Hepatocyte (in vitro differentiated cells): ENCODE measurements at regions not wholly inside any gene's neighbourhood (a gene's known extent, or its start where the extent isn't known, plus 50 kb on each side); places are given as distances from the start of the nearest gene placed in this dataset.

Experiments
- DNase-seq: peaks from one replicate; pipeline ENCODE4 v3.0.0-alpha.2; 2016; ENCODE audit warnings: low spot score
- H2AFZ ChIP-seq: fragments of 200-600 bp; sonication (generic); 2 replicates; pipeline ENCODE4 v1.6.0; 2016; ENCODE audit warnings: antibody characterized with exemption, mild to moderate bottlenecking
- H3K27ac ChIP-seq: fragments of 200-600 bp; sonication (generic); 2 replicates; pipeline ENCODE4 v1.5.1; 2016; ENCODE audit warnings: mild to moderate bottlenecking
- H3K27me3 ChIP-seq: fragments of 200-600 bp; sonication (generic); 2 replicates; pipeline ENCODE4 v1.6.1; 2016
- H3K36me3 ChIP-seq: fragments of 200-600 bp; sonication (generic); replicated peaks from 2 replicates; pipeline ENCODE4 v1.5.1; 2016; ENCODE audit warnings: low read depth; ENCODE audit not compliant: insufficient read depth
- H3K4me1 ChIP-seq: fragments of 200-600 bp; sonication (generic); 2 replicates; pipeline ENCODE4 v1.5.1; 2016; ENCODE audit warnings: mild to moderate bottlenecking, moderate library complexity; ENCODE audit not compliant: insufficient read depth
- H3K4me2 ChIP-seq: fragments of 200-600 bp; sonication (generic); 2 replicates; pipeline ENCODE4 v1.6.0; 2016
- H3K4me3 ChIP-seq: fragments of 200-600 bp; sonication (generic); 2 replicates; pipeline ENCODE4 v1.5.1; 2016; ENCODE audit warnings: mild to moderate bottlenecking
- H3K79me2 ChIP-seq: fragments of 200-600 bp; sonication (generic); 2 replicates; pipeline ENCODE4 v1.6.0; 2017; ENCODE audit warnings: mild to moderate bottlenecking
- H3K9me2 ChIP-seq: fragments of 200-600 bp; sonication (generic); replicated peaks from 2 replicates; pipeline ENCODE4 v1.6.0; 2017; ENCODE audit warnings: mild to moderate bottlenecking; ENCODE audit not compliant: insufficient read depth
- H3K9me3 ChIP-seq: fragments of 200-600 bp; sonication (generic); 2 replicates; pipeline ENCODE4 v1.5.1; 2016; ENCODE audit warnings: low read depth, mild to moderate bottlenecking
- H4K20me1 ChIP-seq: fragments of 200-600 bp; sonication (generic); 2 replicates; pipeline ENCODE4 v1.6.0; 2016; ENCODE audit warnings: mild to moderate bottlenecking; ENCODE audit not compliant: insufficient read depth, poor library complexity, severe bottlenecking
- CTCF ChIP-seq: fragments of 200-600 bp; sonication (generic); IDR thresholded peaks from 2 replicates; pipeline ENCODE4 v1.5.1; 2016; ENCODE audit warnings: antibody characterized with exemption, mild to moderate bottlenecking; ENCODE audit not compliant: poor library complexity
- EZH2 ChIP-seq: fragments of 200-600 bp; sonication (generic); IDR thresholded peaks from 2 replicates; pipeline ENCODE4 v1.6.1; 2016; ENCODE audit warnings: antibody characterized with exemption, mild to moderate bottlenecking, borderline replicate concordance
- EZH2phosphoT487 ChIP-seq: fragments of 200-600 bp; sonication (generic); IDR thresholded peaks from one replicate; pipeline ENCODE4 v1.6.1; 2018; ENCODE audit warnings: antibody characterized with exemption, mild to moderate bottlenecking, low read depth, moderate library complexity; ENCODE audit not compliant: unreplicated experiment, severe bottlenecking
- WGBS: methylation state at CpG from one replicate; pipeline ENCODE4 v1.1.6; 2016; ENCODE audit warnings: low lambda C conversion rate; ENCODE audit errors: missing lambda C conversion rate; 5-methylcytosine and 5-hydroxymethylcytosine counted together

- Histone ChIP-seq H3K27ac (no peak overlapping the region), H3K4me2 (no peak overlapping the region), H3K9me2 (no peaks in the 10 kb centered on the region), H3K79me2 (no peaks in the 10 kb centered on the region), H4K20me1 (no peaks in the 10 kb centered on the region), H3K36me3 (no peaks in the 10 kb centered on the region), H3K9me3 (no peaks in the 10 kb centered on the region), H3K4me1 (no peaks in the 10 kb centered on the region), H2AFZ (no peak overlapping the region), H3K4me3 (no peak overlapping the region), H3K27me3 (no peaks in the 10 kb centered on the region)
- TF ChIP-seq EZH2phosphoT487 (no peak), CTCF (no peak)
- WGBS = 68% methylated on average over 6 of the region's 6 CpGs
- DNase-seq = peak; percentile 10
These were observed 631.3 kb downstream of the TFAP2A start for GRCh38 chr6:9783567-9783966.

- no peaks in the 10 kb centered on the region for H4K20me1 ChIP-seq
- no peaks in the 10 kb centered on the region for H3K4me1 ChIP-seq
- H3K27ac ChIP-seq = no peak overlapping the region
- no peak overlapping the region for H3K4me3 ChIP-seq
- H3K9me3 ChIP-seq = no peaks in the 10 kb centered on the region
- 73% methylated on average over 6 of the region's 6 CpGs for WGBS
- no peaks in the 10 kb centered on the region for H3K79me2 ChIP-seq
- DNase-seq = peak; percentile 28
- H2AFZ ChIP-seq = no peak overlapping the region
- H3K9me2 ChIP-seq = no peaks in the 10 kb centered on the region
- TF ChIP-seq CTCF (no peak), EZH2phosphoT487 (no peak), EZH2 (no peak)
- H3K36me3 ChIP-seq = no peaks in the 10 kb centered on the region
- H3K27me3 ChIP-seq = no peaks in the 10 kb centered on the region
- no peak overlapping the region for H3K4me2 ChIP-seq
These were observed 648.5 kb downstream of the TFAP2A start for GRCh38 chr6:9766240-9766915.

GRCh38 chr6:9761220-9761619 is 653.7 kb downstream of the TFAP2A start:
- Histone ChIP-seq H3K27ac (no peak overlapping the region), H2AFZ (no peak overlapping the region), H3K9me2 (no peaks in the 10 kb centered on the region), H3K9me3 (no peaks in the 10 kb centered on the region), H3K79me2 (no peaks in the 10 kb centered on the region), H3K27me3 (no peaks in the 10 kb centered on the region), H4K20me1 (no peaks in the 10 kb centered on the region), H3K36me3 (no peaks in the 10 kb centered on the region), H3K4me2 (no peak overlapping the region), H3K4me1 (no peaks in the 10 kb centered on the region), H3K4me3 (no peak overlapping the region)
- 76% methylated on average over 4 of the region's 4 CpGs for WGBS
- no peak for TF ChIP-seq EZH2
- TF ChIP-seq CTCF = no peak
- no peak for TF ChIP-seq EZH2phosphoT487
- no peak for DNase-seq

- TF ChIP-seq EZH2 (no peak), EZH2phosphoT487 (no peak), CTCF (no peak)
- DNase-seq = peak; percentile 49
- no peaks in the 10 kb centered on the region for H3K9me2 ChIP-seq
These were observed 660.4 kb downstream of the TFAP2A start for GRCh38 chr6:9754515-9754914.

More at GRCh38 chr6:9754515-9754914, 660.4 kb downstream of the TFAP2A start:
- 70% methylated on average over 5 of the region's 5 CpGs for WGBS
- Histone ChIP-seq H2AFZ (no peak overlapping the region), H3K79me2 (no peaks in the 10 kb centered on the region), H3K4me1 (no peaks in the 10 kb centered on the region), H3K36me3 (no peaks in the 10 kb centered on the region), H3K9me3 (no peaks in the 10 kb centered on the region), H4K20me1 (no peaks in the 10 kb centered on the region), H3K27me3 (no peaks in the 10 kb centered on the region), H3K4me3 (no peak overlapping the region), H3K27ac (no peak overlapping the region), H3K4me2 (no peak overlapping the region)
